ENCODE measurements at regions not wholly inside any gene's neighbourhood (a gene's known extent, or its start where the extent isn't known, plus 50 kb on each side); places are given as distances from the start of the nearest gene placed in this dataset.

DNA sequence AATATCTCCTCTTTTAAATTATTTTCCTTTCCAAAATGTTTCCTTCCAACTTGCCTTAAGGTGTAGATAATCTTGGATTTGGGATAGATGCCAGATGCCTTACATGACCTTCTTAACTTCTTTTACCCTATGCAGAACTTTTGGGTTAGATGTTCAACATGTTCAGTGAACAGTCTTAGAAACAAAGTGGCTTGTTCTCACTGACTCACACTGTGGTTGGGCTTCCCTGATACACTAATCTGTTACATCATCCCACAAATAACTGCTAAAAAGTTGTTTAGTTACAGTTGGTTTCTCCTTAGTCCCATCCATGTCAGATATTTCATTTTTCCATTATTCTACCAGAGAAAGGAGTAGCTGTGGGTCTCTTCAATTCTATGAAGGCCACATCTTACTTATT lies 2638.2 kb downstream of the PCDH9 start:
- TF ChIP-seq, protein P1, sequence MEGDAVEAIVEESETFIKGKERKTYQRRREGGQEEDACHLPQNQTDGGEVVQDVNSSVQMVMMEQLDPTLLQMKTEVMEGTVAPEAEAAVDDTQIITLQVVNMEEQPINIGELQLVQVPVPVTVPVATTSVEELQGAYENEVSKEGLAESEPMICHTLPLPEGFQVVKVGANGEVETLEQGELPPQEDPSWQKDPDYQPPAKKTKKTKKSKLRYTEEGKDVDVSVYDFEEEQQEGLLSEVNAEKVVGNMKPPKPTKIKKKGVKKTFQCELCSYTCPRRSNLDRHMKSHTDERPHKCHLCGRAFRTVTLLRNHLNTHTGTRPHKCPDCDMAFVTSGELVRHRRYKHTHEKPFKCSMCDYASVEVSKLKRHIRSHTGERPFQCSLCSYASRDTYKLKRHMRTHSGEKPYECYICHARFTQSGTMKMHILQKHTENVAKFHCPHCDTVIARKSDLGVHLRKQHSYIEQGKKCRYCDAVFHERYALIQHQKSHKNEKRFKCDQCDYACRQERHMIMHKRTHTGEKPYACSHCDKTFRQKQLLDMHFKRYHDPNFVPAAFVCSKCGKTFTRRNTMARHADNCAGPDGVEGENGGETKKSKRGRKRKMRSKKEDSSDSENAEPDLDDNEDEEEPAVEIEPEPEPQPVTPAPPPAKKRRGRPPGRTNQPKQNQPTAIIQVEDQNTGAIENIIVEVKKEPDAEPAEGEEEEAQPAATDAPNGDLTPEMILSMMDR (IDR thresholded peaks at IDR 0.05; ENCODE audit: low read depth, low read length, missing input control), result no peak
- TF ChIP-seq TAF1 (conservative IDR thresholded peaks at IDR 0.05) (no peak), SP1 (IDR thresholded peaks at IDR 0.05) (no peak), GABPA (IDR thresholded peaks at IDR 0.05 in 1 of 2, conservative IDR thresholded peaks at IDR 0.05 in 1 of 2) (no peak), YY1 (IDR thresholded peaks at IDR 0.05) (no peak), RAD21 (IDR thresholded peaks at IDR 0.05) (no peak), JUND (IDR thresholded peaks at IDR 0.05) (no peak), ATF3 (IDR thresholded peaks at IDR 0.05) (no peak)
- TF ChIP-seq, protein P2, sequence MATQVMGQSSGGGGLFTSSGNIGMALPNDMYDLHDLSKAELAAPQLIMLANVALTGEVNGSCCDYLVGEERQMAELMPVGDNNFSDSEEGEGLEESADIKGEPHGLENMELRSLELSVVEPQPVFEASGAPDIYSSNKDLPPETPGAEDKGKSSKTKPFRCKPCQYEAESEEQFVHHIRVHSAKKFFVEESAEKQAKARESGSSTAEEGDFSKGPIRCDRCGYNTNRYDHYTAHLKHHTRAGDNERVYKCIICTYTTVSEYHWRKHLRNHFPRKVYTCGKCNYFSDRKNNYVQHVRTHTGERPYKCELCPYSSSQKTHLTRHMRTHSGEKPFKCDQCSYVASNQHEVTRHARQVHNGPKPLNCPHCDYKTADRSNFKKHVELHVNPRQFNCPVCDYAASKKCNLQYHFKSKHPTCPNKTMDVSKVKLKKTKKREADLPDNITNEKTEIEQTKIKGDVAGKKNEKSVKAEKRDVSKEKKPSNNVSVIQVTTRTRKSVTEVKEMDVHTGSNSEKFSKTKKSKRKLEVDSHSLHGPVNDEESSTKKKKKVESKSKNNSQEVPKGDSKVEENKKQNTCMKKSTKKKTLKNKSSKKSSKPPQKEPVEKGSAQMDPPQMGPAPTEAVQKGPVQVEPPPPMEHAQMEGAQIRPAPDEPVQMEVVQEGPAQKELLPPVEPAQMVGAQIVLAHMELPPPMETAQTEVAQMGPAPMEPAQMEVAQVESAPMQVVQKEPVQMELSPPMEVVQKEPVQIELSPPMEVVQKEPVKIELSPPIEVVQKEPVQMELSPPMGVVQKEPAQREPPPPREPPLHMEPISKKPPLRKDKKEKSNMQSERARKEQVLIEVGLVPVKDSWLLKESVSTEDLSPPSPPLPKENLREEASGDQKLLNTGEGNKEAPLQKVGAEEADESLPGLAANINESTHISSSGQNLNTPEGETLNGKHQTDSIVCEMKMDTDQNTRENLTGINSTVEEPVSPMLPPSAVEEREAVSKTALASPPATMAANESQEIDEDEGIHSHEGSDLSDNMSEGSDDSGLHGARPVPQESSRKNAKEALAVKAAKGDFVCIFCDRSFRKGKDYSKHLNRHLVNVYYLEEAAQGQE (IDR thresholded peaks at IDR 0.05), result no peak
- TF ChIP-seq, protein P3, sequence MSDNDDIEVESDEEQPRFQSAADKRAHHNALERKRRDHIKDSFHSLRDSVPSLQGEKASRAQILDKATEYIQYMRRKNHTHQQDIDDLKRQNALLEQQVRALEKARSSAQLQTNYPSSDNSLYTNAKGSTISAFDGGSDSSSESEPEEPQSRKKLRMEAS (IDR thresholded peaks at IDR 0.05), result no peak

All from liver (tissue), 3 donors.